IPS DF 4.7 (cell line): ENCODE measurements at regions not wholly inside any gene's neighbourhood (a gene's known extent, or its start where the extent isn't known, plus 50 kb on each side); places are given as distances from the start of the nearest gene placed in this dataset.

Source experiments
- DNase-seq: peaks from one replicate; pipeline ENCODE4 v3.0.0-alpha.2; 2013; ENCODE audit warnings: low spot score; ENCODE audit errors: extremely low read depth

DNA sequence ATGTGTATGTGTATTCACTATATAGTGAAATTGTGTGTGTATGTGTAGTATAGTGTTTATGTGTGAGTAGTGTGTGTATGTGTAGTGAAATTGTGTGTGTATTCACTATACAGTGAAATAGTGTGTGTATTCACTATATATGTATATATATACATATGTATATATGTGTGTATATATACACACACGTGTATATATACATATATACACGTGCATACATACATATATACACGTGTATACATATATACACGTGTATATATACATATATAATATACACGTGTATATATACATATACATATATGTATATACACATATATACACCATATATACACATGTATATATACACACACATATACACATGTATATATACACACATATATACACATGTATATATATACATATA is 403.6 kb upstream of the TUSC1 start:
- no peak for DNase-seq

DNA sequence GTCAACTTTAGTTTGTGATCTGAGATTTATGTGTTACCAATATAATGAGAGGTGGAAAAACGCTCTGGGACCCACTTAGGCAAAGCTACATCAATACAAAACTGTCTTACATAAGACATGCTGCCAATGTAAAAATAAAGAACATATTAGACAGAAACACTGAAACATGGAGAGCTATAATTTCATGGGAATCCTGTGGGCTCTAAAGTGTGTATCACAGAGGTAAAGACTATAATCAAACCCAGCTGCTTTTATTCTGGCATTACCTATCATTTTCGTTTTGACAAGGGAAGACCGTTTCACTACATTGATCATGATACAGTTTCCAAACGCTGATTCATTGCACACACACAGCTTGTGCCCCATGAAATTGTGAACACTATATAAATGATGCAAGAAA is 400.5 kb upstream of the TUSC1 start:
- DNase-seq = no peak

GRCh38 chr9:26077860-26078259 is 399.6 kb upstream of the TUSC1 start:
- DNase-seq = no peak

DNA sequence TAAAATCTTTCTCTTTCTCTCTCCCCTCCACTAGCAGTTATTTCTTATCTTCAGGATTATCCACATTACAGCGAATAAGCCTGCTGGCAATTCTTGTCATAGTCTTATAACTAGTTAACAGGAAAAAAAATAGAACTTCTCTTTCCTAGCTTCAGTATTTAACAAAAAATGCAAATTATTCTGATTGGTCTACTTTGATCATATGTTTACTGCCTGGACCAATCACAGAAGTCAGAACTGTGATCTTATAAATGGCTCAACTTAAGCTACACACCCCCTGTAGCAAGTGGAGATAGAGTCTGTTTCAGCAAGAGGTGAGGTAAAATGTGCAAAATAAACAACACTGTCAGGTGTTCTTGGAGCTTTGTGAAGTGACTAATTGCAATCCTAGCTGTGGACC is 389.4 kb upstream of the TUSC1 start:
- DNase-seq = no peak

DNA sequence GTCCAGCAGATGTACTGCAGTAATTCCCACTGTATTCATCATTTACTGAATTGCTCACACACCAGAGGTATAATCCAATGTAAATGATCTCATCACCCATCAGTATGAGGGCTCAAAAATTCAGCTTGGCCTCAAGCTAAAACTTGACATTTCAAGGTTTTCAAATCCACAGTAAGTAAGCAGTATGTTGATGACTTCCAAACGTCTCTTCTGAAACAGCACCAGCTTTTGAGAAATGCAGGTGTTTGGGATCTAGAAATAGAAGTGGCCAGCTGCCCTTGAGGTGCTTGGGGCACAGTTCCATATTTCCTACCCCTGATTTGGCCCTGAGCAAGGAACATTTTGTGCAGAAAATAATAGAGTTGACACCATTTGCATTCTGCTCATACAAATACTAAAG is 388.0 kb upstream of the TUSC1 start:
- DNase-seq = no peak

DNA sequence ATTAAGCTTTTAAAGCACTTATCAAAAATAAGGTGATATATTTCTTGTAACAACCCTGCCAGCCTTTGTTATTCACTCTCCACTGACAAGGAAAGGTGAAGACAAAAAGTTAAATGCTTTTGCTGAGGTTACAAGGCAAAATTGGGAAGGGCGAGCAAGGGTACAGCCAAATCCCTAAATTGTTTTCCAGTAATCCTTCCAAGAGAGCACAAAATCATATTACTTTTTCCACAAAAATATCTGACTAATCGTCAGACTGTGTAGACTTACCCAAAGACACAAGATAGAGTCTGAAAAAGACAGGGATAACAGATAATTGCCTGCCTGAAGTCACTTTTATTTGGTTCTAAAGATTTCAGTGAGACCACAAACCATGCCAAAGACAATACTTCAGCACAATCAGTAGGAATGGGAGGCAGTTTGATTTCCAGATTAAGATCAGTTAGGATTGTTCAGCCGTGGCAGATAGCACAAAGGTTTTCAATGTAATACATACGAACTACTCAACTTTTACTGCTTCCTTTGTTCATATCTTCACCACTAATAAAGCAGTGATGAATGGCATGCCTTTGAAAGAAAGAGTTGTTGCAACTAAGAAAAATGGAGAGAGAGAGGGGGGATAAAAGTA is 383.8 kb upstream of the TUSC1 start:
- DNase-seq = no peak

DNA sequence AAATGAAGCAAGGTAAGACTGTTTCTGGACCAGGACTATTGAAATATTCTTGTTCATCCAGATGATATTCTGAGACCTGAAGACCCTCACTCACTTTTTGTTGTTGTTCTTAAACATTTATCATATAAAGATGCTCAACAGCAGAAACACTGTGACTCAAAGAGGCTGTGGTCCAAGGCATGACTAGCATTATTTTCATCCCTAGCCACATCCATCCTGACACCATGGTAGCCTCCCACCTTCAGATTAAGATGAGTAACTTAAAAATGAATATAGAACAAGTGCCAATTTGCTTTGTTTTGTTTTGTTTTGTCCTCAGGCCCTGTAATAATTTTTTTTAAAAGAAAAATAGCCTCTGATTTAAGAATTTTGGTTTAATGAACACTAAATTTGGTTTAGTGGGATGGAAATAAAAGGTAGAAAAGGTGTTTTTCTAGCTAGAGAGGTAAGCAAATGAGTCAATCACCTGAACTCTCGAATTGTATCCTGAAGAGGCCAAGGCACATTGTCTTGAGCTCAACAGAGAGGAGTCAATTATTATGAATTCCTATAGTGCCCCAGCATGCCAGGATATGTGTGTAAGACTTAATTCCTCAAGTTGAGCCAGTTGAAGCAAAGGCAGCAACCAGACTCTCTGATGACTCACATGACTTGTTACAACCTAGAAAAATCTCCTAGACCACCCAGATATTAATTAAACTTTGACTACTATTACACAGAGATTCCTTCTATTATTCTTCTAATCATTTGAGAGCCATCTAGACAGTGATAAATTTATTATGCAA is 380.1 kb upstream of the TUSC1 start:
- DNase-seq = no peak

DNA sequence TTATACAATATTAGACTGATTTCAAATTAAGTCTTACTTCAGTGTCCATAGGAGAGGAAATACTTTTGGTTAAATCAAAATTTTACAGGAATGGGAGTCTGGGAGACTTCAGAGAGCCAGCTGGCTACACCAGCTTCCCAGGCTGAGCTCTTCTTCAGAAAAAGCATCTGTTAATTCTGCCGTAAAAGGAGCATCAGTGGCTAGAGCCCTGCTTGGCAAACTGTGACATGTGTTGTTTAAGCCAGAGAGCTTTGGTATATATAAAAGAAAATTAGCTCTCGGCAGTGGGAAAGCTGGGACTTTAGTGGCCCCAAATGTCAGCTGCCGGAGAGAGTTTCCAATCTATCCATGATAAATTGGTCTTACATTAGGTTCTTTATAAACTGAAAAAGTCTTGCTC is 378.8 kb upstream of the TUSC1 start:
- DNase-seq = no peak

DNA sequence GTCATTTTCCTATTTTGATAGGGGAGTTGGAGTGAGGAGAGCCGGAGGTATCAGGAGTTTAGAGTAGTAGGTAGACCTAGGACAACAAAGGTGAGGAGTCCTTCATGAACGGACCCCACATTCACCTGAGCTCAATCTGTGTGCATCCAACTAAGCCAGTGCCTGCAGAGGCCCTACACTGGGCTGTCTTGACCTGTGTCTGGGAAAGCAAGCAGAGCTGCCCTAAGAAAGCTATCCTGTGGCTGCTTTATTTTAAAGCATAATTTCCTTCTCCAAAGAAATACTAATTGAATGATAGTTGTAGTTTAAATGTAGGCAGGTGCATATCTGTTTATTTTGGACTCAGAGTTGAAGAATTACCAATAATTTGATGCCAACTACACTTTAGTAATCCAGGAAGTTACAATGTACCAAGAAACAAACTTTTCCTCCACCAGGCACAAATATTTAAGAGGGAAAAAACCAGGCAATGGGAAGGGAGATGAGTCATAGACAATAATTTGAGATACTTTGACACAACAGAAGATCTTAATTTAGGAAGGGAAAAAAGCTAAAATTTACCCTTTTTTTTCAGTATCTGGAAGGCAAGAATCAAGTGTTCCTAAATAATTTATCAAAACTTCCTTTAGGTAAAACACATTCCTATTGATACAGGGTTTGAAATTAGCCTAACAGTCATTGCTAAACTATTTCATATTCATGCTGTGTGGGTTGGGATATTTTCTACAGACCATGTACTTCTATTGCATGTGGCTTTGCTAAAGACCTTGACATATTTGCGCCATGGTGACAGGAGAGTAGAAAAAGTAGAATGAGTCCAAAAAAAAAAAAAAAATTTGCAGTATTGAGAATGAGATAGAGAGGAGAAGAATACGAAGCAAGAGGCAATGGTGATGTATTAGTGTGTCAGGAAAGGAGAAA is 376.6 kb upstream of the TUSC1 start:
- DNase-seq = no peak

DNA sequence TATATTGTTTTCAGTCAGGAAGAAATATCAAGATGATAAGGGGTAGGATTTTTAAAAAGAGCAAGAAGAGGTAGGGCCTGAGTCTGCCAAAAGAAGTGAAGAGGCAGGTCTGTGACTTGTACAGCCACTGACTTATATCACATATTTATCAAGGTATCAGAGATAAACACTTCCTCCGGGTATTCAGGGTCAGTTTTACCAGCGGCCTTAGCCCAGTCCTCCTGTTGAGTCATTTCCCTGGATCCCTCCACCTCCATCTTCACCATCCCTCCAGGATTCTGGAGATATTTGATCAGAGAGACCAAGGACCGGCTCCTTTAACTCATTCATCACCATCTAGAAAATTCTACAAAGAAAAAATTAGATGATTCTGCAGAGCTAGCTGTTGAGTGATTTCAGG is 375.7 kb upstream of the TUSC1 start:
- DNase-seq = no peak

DNA sequence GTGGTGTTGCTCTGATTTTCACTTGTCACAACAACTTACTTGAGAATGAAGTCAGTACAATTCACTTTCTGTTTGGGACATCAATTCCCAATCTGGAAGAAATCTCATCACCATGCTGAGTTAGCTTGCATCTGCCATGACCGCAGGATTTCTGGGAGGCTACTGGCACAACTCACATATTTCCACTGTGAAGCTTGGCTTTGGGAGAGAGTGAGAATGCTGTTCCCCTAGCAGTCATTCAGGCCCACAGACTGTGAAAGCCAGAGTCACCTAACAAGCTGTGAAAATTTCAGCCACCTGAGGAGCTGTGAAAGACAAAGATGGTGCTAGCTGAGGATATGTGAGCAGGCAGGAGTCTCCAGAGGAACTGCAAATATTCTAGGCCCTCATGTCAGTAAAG is 365.2 kb upstream of the TUSC1 start:
- DNase-seq = no peak

DNA sequence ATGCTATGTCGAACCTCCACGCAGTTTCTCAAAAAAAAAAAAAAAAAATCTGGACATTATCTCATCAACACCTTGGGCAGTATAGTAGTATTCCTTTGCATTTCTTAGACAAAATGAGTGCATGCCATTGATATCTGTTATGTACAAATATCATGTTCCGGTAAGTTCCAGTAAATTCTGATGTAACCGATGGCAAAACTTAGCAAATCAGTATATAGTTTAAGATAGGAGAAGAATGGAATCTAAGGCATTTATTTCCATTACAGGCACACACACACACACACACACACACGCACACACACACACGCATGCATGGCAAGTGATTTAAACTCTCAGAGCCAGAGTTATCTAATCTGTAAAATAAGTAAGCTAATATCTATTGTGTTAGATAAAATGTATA is 356.5 kb upstream of the TUSC1 start:
- no peak for DNase-seq

- no peak for DNase-seq
Observed at GRCh38 chr9:26033336-26033735, 355.1 kb upstream of the TUSC1 start.

- no peak for DNase-seq
Observed at GRCh38 chr9:26026423-26027100, 348.3 kb upstream of the TUSC1 start.

DNA sequence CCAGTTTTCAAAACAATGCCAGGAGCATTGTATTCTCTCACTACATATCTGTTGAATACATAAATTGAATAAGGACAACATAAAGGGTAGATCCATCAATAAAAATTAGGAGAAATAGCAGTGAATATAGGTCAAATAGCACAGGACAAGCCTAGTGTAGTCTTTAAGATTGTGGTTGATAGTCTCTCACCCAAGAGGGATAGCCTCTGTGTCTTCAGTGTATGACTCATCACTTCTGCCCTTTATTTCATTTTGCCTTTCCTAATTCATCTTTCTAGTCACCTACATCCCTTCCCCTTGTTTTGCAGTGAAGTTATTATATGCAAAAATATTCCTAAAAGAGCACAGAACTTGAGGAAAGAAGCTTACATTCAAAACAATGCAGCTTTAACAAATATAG is 335.0 kb upstream of the TUSC1 start:
- DNase-seq = no peak

GRCh38 chr9:26012797-26013196 is 334.6 kb upstream of the TUSC1 start:
- DNase-seq = no peak

DNA sequence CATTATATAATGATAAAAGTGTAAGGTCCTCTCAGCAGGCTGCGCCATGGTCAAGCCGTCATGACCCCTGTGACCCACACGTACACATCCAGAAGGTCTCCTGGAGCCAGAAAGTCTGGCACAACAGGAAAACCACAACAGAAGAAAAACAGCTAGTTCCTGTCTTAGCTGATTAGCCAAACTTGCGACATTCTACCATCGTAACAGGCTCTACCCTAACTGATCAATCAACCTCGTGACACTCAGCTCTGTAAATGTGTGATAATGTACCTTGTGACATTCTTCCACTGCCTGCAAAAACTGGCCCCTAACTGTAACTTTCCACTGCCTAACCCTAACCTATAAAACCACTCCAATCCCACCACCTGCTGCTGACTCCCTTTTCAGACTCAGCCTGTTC is 316.4 kb upstream of the TUSC1 start:
- DNase-seq = no peak

DNA sequence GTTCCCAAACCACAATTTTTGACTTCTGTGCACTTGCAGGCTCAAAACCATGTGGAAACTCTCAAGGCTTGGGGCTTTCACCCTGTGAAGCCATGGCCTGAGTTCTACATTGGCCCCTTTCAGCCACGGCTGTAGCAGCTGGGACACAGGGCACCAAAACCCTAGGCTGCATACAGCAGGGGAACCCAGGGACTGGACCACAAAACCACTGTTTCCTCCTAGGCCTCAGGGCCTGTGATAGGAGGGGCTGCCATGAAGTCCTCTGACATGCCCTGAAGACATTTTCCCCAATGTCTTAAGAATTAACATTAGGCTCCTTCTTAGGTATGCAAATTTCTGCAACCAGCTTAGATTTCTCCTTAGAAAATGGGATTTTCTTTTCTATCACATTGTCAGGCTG is 312.1 kb upstream of the TUSC1 start:
- no peak for DNase-seq

- DNase-seq = no peak
Observed at GRCh38 chr9:25975667-25976066, 297.4 kb upstream of the TUSC1 start.

DNA sequence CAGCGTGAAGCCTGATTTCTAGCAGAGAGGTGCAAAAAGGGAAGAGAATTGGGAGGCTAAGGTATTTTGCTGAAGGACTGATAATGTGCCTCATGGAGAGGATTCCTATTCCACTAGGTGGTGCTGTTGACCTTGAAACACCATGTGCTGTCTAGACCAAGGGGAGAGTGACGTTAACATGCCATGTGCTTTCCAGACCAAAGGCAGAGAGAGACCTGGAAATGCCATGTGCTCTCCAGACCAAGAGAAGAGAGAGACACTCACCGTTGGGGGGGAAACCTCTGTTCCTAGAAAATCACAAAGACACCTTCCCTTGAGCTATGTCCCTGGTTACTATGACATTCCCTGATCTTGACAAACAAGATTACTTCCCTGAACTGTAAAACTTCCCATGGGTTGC is 286.0 kb upstream of the TUSC1 start:
- DNase-seq = peak; percentile 92

GRCh38 chr9:25960178-25960577 is 281.9 kb upstream of the TUSC1 start:
- DNase-seq = no peak

- no peak for DNase-seq
Observed at GRCh38 chr9:25954209-25954608, 276.0 kb upstream of the TUSC1 start.
